ENCODE measurements at regions not wholly inside any gene's neighbourhood (a gene's known extent, or its start where the extent isn't known, plus 50 kb on each side); places are given as distances from the start of the nearest gene placed in this dataset.

DNA sequence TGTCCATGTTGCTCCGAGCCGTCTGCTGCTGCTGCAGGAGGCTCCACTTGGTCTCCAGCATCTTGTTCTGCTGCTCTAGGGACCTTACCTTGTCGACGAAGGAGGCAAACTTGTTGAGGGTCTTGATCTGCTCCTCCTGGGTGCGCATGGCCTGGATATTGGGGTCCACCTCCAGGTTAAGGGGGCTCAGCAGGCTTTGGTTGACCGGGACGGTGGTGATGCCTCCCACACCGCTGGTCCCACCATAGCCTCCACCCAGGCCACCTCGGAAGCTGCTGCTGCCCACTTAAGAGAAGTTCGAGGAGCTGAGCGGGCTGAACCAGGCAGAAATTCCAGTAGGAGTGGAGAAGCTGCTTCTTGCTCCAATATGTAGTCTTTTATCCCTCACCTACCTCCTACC is 180.7 kb upstream of the SYNPR start:
- TF ChIP-seq, protein P1, sequence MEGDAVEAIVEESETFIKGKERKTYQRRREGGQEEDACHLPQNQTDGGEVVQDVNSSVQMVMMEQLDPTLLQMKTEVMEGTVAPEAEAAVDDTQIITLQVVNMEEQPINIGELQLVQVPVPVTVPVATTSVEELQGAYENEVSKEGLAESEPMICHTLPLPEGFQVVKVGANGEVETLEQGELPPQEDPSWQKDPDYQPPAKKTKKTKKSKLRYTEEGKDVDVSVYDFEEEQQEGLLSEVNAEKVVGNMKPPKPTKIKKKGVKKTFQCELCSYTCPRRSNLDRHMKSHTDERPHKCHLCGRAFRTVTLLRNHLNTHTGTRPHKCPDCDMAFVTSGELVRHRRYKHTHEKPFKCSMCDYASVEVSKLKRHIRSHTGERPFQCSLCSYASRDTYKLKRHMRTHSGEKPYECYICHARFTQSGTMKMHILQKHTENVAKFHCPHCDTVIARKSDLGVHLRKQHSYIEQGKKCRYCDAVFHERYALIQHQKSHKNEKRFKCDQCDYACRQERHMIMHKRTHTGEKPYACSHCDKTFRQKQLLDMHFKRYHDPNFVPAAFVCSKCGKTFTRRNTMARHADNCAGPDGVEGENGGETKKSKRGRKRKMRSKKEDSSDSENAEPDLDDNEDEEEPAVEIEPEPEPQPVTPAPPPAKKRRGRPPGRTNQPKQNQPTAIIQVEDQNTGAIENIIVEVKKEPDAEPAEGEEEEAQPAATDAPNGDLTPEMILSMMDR (IDR thresholded peaks at IDR 0.05), result no peak

DNA sequence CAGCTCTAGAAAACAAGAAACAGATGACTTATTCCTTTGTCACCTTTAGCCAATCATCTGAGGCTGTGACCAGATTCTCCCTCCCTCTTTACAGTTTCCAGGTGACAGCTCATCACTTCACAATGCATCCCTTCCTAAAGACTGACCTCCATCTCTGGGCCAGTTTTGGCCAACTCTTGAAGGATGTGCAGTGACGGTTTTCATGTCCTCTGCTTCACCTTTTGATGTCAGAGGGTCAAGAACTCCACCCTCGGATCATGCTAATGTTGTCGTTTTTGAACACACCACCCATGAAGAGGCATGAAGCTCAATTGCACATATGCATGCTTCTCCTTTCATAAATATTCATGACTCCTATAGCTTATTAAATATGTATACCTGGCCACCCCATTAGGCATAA is 161.2 kb upstream of the SYNPR start:
- TF ChIP-seq, protein P1 (IDR thresholded peaks at IDR 0.05), result no peak

DNA sequence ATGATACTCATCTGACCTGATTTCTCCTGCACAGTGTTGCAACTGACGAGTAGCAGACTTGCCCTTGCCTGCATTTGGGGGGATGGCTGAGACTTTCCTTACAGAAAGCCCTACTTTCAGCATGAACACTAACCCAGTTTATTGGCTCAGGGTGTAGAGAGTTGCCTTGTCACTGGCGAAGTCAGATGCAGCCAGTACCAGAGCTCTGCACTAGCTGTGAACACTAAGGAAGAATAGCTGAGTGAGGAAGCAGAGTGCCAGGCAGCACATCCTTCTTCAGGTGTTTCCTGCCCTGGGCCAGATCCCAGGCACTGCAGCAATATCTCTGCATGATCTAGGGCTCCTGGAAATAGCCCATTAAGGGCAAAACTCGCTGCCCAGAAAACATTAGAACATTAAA is 154.0 kb upstream of the SYNPR start:
- TF ChIP-seq, protein P1 (IDR thresholded peaks at IDR 0.05), result no peak

DNA sequence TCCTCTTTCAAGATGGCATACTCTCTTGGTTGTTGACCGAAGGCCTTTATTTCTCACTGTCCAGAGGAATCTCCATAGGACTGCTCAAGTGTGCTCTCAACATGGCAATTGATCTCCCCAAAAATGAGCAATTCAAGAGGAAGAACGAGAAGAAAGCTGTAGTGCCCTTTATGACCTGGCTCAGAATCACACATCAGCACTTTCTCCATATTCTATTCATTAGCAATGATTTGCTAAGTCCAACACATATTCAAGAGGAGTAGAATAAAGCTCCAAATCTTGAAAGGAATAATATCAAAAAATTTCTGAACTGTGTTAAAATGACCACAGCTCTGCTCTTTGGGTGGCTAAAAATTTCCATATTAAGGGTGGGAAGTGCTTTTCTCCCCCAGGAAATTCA is 151.6 kb upstream of the SYNPR start:
- TF ChIP-seq, protein P1 (IDR thresholded peaks at IDR 0.05), result no peak

DNA sequence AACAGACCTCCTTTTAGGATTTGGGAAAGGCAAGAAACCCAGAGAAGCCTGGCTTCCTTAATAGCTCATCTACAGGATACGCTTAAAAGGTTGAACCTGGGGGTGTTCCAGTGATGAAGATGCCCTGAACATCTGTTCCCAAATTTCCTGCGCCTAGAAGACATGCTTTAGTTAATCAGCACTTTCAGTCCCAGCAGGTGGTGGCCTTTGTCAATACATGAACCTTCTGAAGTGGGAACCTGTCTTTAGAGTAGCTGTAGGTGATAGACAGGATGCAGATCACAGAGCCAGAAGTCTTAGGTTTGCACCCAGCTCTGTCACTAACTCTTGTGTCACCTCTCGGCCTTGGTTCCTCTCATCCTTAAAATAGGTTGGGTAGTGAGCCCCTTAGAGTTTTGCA is 149.7 kb upstream of the SYNPR start:
- TF ChIP-seq, protein P1 (IDR thresholded peaks at IDR 0.05), result no peak

DNA sequence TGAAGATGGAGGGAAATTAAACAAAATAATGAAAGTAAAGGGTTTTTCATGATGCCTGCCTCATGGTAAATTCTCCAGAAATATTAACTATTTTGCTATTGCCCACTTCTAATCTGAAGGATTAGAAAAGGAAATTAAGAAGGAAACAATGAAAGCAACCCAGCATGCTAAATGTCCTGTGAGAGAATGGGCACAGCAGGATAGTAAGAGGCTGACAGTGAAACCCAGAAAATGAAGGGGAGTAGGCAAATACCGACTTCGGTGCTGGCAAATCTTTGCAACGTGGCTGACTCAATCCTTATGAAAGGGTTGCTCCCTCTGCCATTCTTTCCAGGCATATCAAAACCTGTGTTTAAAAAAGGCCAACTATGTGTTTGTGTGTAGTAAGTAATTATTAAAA is 147.5 kb upstream of the SYNPR start:
- TF ChIP-seq, protein P1 (IDR thresholded peaks at IDR 0.05), result no peak

DNA sequence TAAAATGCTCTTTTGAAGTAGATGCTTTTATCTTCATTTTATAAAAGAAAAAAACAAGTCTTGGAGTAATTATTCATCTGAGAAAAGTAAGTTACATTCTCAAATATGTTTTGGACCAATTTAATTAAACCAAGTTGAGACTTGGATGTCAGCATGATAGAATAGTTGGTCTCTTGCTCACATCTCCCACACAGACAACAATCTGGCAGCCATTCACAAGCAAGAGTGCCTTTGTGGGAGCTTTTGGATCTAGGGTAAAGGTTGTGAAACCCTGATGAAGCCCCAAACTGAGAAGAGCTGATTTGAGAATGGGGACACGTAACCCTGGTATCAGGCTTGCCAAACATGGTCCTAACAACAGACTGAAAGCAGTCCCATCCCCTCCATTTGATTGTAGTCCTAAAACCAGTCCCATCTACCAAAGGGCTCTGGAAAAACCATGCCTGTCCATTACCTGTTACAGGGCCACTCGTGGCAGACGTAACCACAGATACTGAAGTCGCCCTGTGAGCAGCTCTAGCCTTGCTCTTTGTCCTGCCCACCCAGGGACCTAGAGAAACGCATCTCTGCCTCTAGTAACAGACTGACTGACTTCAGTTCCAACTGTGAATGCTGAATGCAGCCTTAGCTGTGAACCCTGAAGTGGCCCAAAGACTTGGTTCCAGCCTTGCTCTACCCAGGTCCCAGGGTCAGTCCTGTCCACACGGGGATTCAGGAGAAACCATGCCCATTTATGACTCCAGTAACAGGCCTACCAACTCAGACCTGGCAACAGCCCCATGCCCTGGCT is 145.5 kb upstream of the SYNPR start:
- TF ChIP-seq, protein P1 (IDR thresholded peaks at IDR 0.05), result no peak

DNA sequence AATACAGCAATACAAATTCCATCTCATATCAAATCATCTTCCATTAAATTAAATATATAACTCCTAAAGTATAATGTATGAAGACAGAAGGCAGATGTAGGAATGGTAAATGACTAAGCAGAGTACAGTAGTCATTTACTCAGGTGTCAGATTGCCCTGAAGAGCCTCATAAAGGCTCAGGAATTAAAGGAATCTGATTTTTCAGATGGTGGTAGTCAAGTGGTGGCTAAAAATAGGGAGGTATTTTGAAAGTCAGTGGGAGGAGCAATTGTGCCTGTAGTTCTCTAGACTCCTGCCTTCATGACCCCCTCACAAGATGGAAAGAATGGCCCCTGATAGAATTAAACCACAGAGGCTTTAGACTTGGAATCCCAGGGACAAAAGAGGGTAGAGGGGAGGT is 142.7 kb upstream of the SYNPR start:
- TF ChIP-seq, protein P1 (IDR thresholded peaks at IDR 0.05), result no peak
